Activated CD4-positive, CD25-positive, alpha-beta regulatory T cell treated with anti-CD3 and anti-CD28 coated beads, Interleukin-2, amount 50 U/mL, for 72 hours (primary cell): ENCODE measurements at regions not wholly inside any gene's neighbourhood (a gene's known extent, or its start where the extent isn't known, plus 50 kb on each side); places are given as distances from the start of the nearest gene placed in this dataset.
"Not testable (repeated sequence)": the region's sequence is repeated elsewhere in the genome, so short reads cannot be mapped to it uniquely, and the experiment has no call there.

Source experiments
- DNase-seq: peaks from one replicate; pipeline ENCODE4 v3.0.0; 2021

GRCh38 chr12:60201891-60202290 lies 606.1 kb downstream of the SLC16A7 start:
- DNase-seq: no peak

DNA sequence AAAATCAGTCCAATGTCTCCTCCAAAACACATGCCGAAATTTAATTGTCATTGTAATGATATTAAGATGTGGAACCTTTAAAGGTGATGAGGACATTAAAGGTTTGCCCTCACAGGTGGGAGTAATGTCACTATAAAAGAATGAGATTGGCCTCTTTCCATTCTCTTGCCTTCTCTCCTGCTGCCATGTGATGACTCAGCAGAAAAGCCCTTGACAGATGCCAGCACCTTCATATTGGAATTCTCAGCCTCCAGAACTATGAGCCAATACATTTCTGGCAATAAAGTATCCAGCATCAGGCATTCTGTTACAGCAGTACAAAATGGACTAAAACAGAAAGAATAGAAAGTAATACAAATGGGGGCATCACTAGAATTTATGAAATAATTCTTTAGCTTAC lies 609.7 kb downstream of the SLC16A7 start:
- no peak for DNase-seq

DNA sequence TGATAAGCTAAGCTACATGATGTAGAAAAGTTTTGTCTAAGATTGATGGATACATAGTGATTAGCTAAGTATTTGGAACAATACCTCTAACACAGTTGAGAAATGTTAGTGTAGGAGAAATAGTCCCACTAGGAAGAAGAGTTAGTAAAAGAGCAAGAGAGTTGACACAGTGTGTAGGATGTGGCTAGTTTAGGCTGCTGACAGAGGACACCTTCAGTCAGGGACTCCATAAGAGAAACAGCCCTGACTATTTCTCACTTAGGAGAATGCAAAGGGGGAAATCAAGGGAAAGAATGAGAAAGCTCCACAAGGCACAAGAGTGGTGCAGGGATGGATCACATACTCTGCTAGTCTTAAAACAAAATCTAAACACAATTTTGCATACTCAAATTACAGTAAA lies 613.7 kb downstream of the SLC16A7 start:
- DNase-seq: no peak

- DNase-seq: no peak
Observed at GRCh38 chr12:60209933-60210332, 614.1 kb downstream of the SLC16A7 start.

GRCh38 chr12:60210756-60211155 lies 614.9 kb downstream of the SLC16A7 start:
- DNase-seq: no peak

DNA sequence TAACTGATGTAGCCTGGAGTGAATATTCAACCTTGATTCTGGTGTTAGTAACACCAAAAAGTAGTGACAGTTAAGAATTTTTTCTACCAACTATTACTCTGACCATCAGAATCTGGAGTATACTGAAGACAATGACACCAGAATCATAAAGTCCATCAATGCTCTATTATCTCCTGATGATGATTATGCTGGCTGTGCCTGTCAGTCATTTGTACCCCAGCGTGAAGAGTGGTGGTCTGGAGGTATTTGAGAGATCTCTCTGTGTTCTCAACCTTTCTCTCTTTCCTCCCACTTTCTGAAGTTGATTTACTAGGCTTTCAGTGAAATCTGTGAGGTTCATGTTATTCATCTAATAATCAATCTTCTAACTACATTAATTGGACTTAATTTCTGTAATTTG lies 615.4 kb downstream of the SLC16A7 start:
- DNase-seq: no peak

GRCh38 chr12:60212159-60213000 lies 616.6 kb downstream of the SLC16A7 start:
- no peak for DNase-seq

- not testable (repeated sequence) for DNase-seq
Observed at GRCh38 chr12:60213272-60213671, 617.4 kb downstream of the SLC16A7 start.

DNA sequence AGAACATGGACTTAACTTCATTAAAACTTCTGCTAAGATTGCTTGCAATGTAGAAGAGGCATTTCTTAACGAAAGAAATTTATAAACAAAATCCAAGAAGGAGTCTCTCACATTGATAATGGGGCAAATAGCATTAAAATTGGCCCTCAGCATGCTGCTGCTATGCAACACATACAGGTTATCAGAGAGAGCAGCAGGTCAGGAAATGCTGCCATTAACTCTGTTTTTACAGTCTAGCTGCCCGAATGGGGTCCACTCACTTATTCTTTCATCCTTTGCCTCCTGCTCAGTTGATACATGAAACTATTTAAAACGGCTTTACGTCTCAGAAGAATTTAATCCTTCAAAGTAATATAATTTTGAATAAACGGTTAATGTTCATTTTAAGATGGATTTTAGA lies 620.4 kb downstream of the SLC16A7 start:
- no peak for DNase-seq

- no peak for DNase-seq
Observed at GRCh38 chr12:60223242-60223641, 627.4 kb downstream of the SLC16A7 start.

- DNase-seq: no peak
Observed at GRCh38 chr12:60225216-60226000, 629.6 kb downstream of the SLC16A7 start.

DNA sequence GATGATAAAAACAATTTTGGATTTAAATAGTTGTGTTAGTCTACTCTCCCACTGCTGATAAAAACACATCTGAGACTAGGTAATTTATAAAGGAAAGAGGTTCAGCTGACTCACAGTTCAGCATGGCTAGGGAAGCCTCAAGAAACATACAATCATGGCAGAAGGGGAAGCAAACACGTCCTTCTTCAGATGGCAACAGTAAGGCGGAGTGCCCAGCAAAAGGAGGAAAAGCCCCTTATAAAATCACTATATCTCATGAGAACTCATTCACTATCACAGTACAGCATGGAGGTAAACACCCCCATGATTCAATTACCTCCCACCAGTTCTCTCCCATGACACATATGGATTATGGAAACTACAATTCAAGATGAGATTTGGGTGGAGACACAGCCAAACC lies 632.1 kb downstream of the SLC16A7 start:
- no peak for DNase-seq

DNA sequence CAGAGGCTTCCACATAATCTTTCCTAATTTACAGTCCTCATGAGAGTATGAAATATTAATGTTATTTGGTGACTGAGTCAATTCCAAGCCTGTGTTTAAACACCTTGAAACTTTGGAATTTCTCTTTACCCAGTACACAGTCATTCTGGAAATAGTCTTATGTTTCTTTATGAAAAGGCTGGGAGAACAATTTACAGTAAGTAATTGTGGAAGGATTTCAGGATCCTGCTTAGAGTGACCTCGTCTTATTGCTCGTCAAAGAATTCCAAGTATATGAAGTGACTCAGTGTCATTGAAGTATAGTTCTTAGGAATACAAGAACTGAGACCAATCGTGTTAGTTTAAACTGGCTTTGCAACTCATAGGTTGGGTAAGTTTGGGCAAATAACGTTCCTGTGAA lies 634.2 kb downstream of the SLC16A7 start:
- no peak for DNase-seq

- DNase-seq: no peak
Observed at GRCh38 chr12:60231303-60231702, 635.5 kb downstream of the SLC16A7 start.

GRCh38 chr12:60231976-60232907 lies 636.4 kb downstream of the SLC16A7 start:
- DNase-seq: no peak

DNA sequence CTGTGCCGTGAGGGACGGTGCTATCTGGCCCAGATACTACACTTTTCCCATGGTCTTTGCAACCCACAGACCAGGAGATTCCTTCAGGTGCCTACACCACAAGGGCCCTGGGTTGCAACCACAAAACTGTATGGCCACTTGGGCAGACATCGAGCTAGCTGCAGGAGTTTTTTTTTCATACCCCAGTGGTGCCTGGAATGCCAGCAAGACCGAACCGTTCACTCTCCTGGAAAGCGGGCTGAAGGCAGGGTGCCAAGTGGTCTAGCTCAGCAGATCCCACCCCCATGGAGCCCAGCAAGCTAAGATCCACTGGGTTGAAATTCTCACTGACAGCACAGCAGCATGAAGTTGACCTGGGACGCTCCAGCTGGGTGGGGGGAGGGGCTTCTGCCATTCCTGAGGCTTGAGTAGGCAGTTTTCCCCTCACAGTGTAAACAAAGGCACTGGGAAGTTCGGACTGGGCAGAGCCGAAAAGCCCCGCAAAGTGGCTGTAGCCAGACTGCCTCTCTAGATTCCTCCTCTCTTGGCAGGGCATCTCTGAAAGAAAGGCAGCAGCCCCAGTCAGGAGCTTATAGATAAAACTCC lies 638.9 kb downstream of the SLC16A7 start:
- DNase-seq: not testable (repeated sequence)

DNA sequence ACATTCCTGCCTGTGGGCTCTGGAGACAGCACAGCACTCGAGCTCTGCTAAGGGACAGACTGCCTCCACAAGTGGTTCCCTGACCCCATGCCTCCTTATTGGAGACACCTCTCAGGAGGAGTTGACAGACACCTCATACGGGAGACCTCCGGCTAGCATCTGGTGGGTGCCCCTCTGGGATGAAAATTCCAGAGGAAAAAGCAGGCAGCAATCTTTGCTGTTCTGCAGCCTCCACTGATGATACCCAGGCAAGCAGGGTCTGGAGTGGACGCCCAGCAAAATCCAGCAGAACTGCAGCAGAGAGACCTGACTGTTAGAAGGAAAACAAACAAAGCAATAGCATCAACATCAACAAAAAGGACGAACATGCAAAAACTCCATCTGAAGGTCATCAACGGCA lies 639.4 kb downstream of the SLC16A7 start:
- DNase-seq: no peak

GRCh38 chr12:60236416-60236815 lies 640.6 kb downstream of the SLC16A7 start:
- DNase-seq: not testable (repeated sequence)

GRCh38 chr12:60240891-60241290 lies 645.1 kb downstream of the SLC16A7 start:
- no peak for DNase-seq

DNA sequence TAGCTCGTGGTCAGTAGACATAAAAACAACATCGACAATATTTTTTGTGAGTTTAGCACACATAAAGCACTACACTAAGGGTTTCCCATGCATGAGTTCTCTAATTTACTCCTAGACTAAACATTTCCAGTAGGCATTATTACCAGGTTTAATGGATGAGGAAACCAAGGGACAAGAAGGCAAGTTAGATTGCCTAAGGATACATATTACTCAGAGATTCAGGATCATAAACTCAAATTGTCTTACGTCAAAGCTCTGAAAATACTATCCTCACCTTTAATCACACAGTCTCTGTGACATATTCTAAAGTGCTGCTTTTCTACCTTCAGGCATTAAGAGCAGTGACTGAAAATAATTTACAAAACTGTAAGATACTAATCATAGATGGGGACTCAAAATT lies 655.3 kb downstream of the SLC16A7 start:
- DNase-seq: no peak

GRCh38 chr12:60252359-60253096 lies 656.7 kb downstream of the SLC16A7 start:
- no peak for DNase-seq

GRCh38 chr12:60255044-60255443 lies 659.2 kb downstream of the SLC16A7 start:
- no peak for DNase-seq
